ENCODE measurements at regions not wholly inside any gene's neighbourhood (a gene's known extent, or its start where the extent isn't known, plus 50 kb on each side); places are given as distances from the start of the nearest gene placed in this dataset.
A peak's percentile ranks its signal among the peaks of the same experiment; 100 is the strongest.

GRCh38 chr11:19419021-19419750, 178.4 kb upstream of the E2F8 start:
- CTCF ChIA-PET (ENCODE audit: partially characterized antibody): interaction anchor here (1.5 kb wide), 1 partner anchor 9 kb away, joined by 4 read pairs; no protein-coding TSS in a partner anchor
- no peak for TF ChIP-seq TBP (IDR thresholded peaks at IDR 0.05; ENCODE audit: low read depth, low read length)
- no peak for TF ChIP-seq KDM4A (IDR thresholded peaks at IDR 0.05; ENCODE audit: low read depth, low read length, severe bottlenecking)
- TF ChIP-seq SRF (IDR thresholded peaks at IDR 0.05; ENCODE audit: low read depth, low read length): no peak
- TF ChIP-seq SIRT6 (IDR thresholded peaks at IDR 0.05; ENCODE audit: low read length): no peak
- TF ChIP-seq BACH1 (IDR thresholded peaks at IDR 0.05; ENCODE audit: low read length): no peak
- TF ChIP-seq BRCA1 (IDR thresholded peaks at IDR 0.05; ENCODE audit: low read depth, low read length): no peak
- TF ChIP-seq SUZ12 (IDR thresholded peaks at IDR 0.05; ENCODE audit: low read length): no peak
- TF ChIP-seq KDM5A (IDR thresholded peaks at IDR 0.05; ENCODE audit: low read length): no peak
- no peak for TF ChIP-seq RFX5 (IDR thresholded peaks at IDR 0.05; ENCODE audit: borderline replicate concordance, low read depth, low read length)
- TF ChIP-seq SP2 (IDR thresholded peaks at IDR 0.05; ENCODE audit: low read length): no peak
- no peak for TF ChIP-seq CBX8 (IDR thresholded peaks at IDR 0.05; ENCODE audit: borderline replicate concordance, low read depth, low read length)
- TF ChIP-seq JUND (IDR thresholded peaks at IDR 0.05; ENCODE audit: low read length): no peak
- no peak for TF ChIP-seq SIN3A (conservative IDR thresholded peaks at IDR 0.05 in 1 of 2, IDR thresholded peaks at IDR 0.05 in 1 of 2; ENCODE audit: low read depth in 1 of 2, low read length in 2 of 2)
- no peak for TF ChIP-seq EZH2 (IDR thresholded peaks at IDR 0.05; ENCODE audit: low read depth, low read length, severe bottlenecking)

More at GRCh38 chr11:19419021-19419750, 178.4 kb upstream of the E2F8 start:
- FAIRE-seq (no peak), DNase-seq (ENCODE audit: low read depth in 1 of 2, low spot score in 2 of 2) (peak in 1 of 2 experiments; percentile 17)
- Histone ChIP-seq H2BK5ac (ENCODE audit: low read depth, low read length) (no peak overlapping the region), H3K9ac (replicated peaks in 1 of 4; ENCODE audit: extremely low read depth in 1 of 4, low read depth in 3 of 4, low read length in 3 of 4) (no peak overlapping the region), H3K4me3 (ENCODE audit: extremely low read depth in 1 of 4, insufficient read depth in 2 of 4, low read depth in 3 of 4, low read length in 4 of 4) (no peak overlapping the region), H3K4ac (replicated peaks; ENCODE audit: insufficient read length, low read depth, low read length) (no peak overlapping the region), H3K27ac (ENCODE audit: low read depth, low read length) (no peak overlapping the region), H4K5ac (ENCODE audit: insufficient read length, low read depth, low read length) (no peak overlapping the region), H4K8ac (ENCODE audit: extremely low read depth, insufficient read depth, low read length) (no peak overlapping the region), H3K18ac (ENCODE audit: extremely low read depth, low read length) (no peak overlapping the region), H3K23ac (ENCODE audit: insufficient read length) (no peak overlapping the region), H3K23me2 (ENCODE audit: low read depth, low read length) (no peaks in the 10 kb centered on the region), H3K14ac (ENCODE audit: insufficient read length) (no peak overlapping the region), H2BK15ac (ENCODE audit: low read length) (no peak overlapping the region), H2BK120ac (replicated peaks; ENCODE audit: low read depth, low read length) (no peak overlapping the region), H2AFZ (ENCODE audit: low read length) (no peak overlapping the region), H3K9me3 (ENCODE audit: insufficient read depth in 2 of 2, low read depth in 1 of 2, low read length in 1 of 2) (no peaks in the 10 kb centered on the region), H3K79me2 (ENCODE audit: control insufficient read depth in 1 of 2, insufficient read depth in 2 of 2, low read length in 2 of 2) (no peaks in the 10 kb centered on the region), H4K20me1 (replicated peaks in 1 of 2; ENCODE audit: control insufficient read depth in 1 of 2, insufficient read depth in 2 of 2, low read length in 2 of 2) (no peaks in the 10 kb centered on the region), H4K91ac (replicated peaks; ENCODE audit: insufficient read length, low read length) (no peak overlapping the region), H3K79me1 (ENCODE audit: low read depth, low read length) (no peaks in the 10 kb centered on the region; the same call in 1 of the 2 replicates), H3K4me2 (ENCODE audit: insufficient read depth in 1 of 2, low read depth in 2 of 2, low read length in 2 of 2) (no peak overlapping the region), H2AK5ac (ENCODE audit: low read depth, low read length) (no peak overlapping the region), H3K27me3 (replicated peaks in 1 of 4; ENCODE audit: control insufficient read depth in 3 of 4, extremely low read depth in 1 of 4, insufficient read depth in 3 of 4, low read length in 3 of 4) (no peaks in the 10 kb centered on the region), H2BK20ac (ENCODE audit: low read length) (no peak overlapping the region), H3K36me3 (ENCODE audit: control insufficient read depth in 2 of 4, insufficient read depth in 4 of 4, low read length in 3 of 4) (no peaks in the 10 kb centered on the region), H3K56ac (replicated peaks; ENCODE audit: insufficient read length, low read depth, low read length) (no peak overlapping the region), H3K4me1 (replicated peaks in 1 of 4; ENCODE audit: control insufficient read depth in 3 of 4, insufficient read depth in 4 of 4, low read length in 3 of 4) (no peaks in the 10 kb centered on the region), H2BK12ac (ENCODE audit: low read depth, low read length) (no peak overlapping the region)
- POLR2A ChIA-PET (ENCODE audit: partially characterized antibody): no interaction called here
- WGBS, 2 experiments (ENCODE audit: extremely low coverage in 1 of 2, insufficient coverage in 1 of 2, insufficient read length in 1 of 2, insufficient replicate concordance in 2 of 2, low coverage in 1 of 2, low lambda C conversion rate in 2 of 2, missing lambda C conversion rate in 1 of 2): 79% methylated on average over 8 of the region's 8 CpGs; no CpG with 5 or more reads in 1 of the 2 experiments
